GDM1 (cell line): ENCODE measurements at regions not wholly inside any gene's neighbourhood (a gene's known extent, or its start where the extent isn't known, plus 50 kb on each side); places are given as distances from the start of the nearest gene placed in this dataset.

Experiments used
- DNase-seq: peaks from one replicate; lab custom pipeline; 2025; lab: John Stamatoyannopoulos, UW

DNA sequence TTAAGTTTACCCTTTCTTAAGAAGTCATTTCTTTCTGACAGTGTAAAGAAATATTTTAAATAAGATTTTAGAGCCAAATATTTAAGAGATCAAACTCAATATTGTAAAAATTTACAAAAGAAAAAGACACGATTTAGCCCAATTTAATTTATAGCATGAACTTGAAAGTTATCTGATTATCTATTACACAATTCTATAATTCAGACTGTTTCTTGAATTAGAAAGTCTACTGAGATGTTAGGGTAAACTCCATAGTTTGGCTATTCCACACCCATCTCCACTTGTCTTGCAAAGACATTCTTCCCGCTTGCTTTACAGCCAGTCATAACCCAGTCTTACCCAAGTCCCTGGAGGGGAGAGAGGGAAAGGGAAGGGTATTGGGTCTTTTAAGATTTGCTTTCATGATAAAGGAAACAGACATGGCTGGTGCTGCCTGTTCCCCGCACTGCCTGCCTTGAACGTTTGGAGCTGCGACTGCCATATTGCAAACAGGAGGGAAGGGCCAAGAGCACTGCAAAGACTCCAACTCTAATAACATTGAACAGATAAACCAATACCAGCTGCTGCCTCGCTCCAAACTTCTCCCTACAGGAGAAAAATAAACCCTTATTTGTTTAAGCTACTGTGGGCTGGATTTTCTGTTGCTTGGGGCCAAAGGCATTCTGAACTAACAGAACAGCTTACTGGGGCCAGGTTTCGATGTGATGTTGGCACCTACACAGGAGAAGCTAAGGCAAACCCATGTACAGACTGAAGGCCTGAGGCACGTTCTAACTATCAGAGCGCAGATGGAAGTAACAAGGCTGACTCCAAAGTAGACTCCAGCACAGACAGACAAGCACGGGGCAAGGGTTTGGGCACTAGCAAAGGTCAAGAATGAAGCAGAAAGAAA, 552.3 kb upstream of the JARID2 start:
- DNase-seq: no peak

DNA sequence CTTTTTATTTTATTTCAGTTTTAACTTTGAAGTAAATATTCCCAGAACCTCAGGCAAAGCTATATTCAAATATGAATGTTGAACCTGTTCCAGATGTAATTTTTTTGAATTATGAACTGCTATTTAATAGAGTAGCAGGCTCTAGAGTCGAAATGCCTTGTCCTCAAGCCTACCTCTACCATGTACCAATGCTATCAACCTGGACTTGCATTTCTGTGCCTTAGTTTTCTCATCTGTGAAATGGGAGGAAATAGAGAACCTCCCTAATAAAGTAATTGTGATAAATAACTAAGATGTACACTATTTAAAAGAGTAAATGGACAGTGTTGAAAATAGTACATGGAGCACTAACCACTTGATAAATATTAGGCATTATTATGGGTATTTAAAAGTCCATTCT, 551.6 kb upstream of the JARID2 start:
- no peak for DNase-seq

DNA sequence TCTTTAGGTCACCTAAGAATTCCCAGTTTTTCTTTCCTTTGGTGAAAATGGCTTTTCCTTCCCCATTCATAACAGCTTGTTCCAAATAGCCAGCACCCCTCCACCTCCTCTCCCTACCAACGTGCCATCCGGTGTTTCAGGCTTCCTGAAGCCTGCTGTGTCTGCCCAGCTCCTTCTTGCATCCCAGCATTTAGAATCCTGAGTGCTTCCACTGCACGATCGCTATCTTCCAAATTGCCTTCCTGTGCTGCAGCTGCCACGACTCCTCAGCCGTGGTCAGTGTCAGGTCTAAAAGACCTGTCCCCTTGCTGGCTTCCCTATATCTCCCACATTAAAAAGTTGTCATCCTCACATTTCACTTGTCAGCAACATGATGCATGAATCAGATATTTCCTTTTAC, 550.3 kb upstream of the JARID2 start:
- DNase-seq: no peak

DNA sequence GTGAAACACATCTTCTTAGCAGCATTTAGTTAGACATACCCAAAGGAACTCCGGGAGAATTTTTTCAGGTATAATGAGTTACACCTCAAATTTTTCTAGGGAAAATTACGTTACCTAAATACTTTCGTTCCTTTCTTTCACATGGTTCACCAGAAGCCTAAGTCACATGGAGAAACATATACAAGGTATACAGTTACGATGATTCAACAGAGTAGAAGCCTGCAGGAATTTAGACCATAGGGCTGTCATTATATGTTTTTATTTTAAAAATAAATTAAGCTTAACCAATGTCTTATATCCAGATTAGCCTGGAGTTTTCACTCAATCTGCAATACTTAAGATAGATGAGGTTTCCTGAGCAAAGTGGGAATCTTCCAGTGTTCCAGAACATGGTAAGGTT, 549.5 kb upstream of the JARID2 start:
- no peak for DNase-seq

DNA sequence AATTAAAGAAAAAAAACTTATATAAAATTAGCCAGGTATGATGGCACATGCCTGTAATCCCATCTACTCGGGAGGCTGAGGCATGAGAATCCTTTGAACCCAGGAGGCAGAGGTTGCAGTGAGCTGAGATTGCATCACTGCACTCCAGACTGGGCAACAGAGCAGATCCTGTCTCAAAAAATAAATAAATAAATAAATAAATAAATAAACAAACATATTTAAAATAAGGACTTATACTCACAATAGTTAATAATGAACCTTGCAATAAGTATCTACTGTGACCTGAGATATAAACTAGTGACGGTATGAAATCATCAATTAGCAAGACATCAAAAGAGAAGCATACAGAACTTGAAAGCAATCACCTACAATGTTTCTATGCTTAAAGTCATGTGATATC, 548.4 kb upstream of the JARID2 start:
- DNase-seq: no peak

DNA sequence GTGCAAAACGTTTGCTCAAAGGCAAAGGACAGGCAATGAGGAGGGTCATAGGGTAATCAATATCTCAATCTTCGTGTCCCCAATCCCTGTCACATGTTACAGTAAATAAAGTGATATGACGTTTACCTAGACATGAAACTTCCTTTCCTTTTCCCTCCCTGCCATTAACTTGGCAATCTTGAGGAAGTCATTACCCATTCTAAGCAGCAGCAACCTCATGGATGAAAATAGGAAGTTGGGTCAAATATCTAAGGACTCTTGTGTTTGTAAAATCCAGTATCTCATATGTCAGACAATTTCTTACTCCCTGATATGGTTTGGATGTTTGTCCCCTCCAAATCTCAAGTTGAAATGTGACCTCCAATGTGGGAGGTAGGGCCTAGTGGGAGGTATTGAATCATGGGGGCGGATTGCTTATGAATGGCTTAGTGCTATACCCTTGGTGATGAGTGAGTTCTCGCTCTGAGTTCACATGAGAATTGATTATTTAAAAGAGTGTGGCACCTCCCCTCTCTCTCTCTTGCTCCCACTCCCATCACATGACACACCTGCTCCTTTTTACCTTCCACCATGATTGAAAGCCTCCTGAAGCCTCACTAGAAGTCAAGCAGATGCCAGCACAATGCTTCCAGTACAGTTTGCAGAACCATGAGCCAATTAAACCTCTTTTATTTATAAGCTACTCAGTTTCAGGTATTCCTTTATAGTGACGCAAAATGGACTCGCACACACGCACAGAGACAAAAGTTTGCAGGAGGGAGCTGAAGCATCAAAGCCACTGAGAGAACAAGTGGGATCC, 545.9 kb upstream of the JARID2 start:
- no peak for DNase-seq

DNA sequence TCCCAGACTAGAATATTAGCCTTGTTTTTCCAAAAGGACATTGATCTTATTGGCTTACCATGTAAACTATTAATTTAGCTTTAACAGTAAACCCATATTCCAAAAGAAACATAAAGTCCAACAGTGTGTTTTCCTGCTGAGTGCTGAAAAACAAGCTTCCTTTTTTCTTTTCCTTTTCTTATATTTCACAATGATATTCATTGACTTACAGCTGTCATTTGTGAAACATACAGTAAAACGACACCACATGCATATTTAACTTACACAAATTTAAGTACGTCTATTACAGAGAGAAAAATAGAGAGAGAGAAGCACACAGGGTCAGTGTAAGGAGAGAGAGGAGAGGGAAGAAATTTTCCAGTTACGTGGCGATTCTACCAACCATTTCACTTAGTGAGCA, 543.9 kb upstream of the JARID2 start:
- no peak for DNase-seq

DNA sequence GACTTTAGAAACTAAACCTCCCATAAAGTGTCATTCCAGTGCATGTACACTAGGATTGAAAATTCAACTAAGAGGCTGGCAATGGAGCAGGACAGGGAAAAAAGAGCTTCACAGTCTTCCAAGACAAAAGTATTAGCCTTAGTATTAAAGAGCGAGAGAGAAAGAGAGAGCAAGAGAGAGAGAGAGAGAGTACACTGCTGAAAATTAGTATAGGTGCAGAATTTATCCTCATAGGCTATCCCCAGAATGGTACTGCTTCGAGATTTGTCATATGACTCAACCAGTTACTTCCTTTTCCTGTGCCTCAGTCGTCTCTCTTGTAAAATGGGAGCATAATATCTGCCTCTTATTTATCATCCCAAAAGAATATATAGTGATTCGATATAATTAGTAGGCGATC, 543.2 kb upstream of the JARID2 start:
- DNase-seq: no peak

DNA sequence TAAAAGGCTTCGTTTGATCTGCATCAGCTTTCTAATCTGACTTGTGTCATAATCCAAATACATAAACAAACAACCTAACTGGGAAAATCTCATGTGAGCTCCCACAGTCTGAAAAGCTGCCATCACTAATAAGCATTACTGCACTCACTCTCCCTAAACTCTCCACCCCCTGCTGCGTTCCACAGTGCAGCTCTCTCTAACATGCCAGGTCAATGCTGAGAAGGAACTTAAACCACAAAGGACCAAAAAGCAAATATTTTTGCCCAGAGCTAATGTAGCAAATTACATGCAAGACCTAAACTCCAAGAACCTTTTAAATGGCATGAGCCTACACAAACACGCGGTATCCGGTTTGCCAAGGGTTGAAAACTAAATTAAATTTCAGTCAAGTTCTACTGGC, 542.3 kb upstream of the JARID2 start:
- no peak for DNase-seq

DNA sequence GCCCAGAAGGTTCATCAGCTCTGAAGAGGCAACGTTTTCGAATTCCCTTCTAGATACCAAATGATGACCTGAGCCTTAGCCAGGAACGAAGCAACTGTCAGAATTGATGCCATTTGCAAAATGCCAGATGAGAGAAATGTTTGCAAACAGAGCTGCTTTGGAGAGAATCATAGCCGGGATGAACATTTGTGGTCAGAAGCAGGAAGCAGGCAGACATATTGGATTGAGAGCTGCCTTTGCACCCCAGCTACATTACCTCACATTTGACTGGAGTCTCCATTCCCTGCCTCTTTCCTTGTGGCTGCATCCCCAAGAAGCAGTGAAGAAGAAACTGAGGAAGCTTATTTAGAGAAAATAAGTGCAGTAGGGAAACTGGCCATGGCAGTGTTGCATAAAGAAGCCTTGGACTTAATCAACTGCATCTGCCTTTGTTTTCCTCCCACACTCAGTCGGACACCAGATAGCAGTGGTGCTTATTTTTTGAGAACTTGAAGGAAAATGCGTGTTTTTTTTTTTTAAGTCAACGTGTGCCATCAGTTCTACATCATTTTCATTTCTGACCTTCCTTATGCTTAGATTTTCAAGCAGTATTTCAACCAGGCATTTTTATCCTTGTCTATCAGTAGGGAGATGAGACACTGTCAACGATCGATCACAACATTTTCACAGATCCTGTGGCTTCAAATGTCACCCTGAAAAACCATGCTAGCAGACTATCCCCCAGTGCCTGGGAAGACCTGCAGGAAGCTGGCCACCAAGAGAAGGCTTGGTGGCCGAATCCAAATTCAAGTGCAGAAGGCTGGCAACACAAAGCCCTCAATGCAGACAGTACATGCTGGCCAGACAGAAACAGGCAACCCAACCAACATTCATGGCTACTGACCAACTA, 541.2 kb upstream of the JARID2 start:
- no peak for DNase-seq

DNA sequence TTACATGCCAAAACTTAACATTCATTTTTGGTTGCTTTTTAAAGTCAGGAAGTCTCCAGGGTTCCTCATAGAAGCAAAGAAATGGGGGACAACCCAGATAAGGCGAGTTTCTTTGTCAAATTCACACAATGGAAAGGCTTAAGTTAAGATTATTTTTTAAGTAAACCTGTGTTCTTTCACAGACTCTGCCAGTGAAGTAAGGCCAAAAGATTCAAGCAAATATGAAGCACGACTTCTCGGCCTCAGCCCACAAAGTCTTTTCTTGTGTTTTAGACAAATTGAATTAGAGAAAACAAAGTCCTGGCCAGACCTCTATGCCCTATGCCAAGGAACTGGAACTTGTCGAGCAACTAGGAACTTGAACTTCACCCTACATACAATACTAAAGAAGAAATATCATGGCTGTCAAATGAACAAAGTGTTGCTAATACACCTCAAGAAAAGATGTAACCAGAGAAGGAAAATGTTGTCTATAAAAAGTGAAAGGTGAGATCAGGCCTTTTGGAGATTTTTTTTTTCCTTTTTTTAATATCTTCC, 540.0 kb upstream of the JARID2 start:
- DNase-seq: no peak

DNA sequence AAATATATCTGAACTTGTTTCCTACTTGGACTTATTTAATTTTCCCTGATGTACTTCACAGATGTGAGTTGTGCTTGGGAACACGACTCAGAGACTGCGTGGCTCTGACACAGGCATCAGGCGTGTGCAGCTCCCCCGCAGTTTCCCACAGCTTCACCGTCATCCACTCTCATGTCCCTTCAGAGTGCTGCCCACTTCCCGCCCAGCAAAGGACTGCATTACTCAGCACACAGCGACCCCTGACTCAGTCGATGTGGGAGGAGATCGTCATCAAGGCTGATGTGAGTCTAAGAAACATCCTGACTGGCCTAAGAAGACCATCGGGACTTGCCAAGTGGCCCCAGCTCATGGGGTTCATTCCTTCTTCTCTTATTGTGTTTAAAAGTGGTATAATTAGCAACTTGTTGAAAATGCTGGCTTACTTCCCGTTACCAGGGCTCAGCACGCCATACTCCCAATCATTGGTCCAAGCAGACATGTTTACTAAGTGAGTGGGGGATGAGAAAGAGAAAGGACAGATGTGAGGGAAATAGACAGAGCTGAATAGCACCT, 539.4 kb upstream of the JARID2 start:
- no peak for DNase-seq

DNA sequence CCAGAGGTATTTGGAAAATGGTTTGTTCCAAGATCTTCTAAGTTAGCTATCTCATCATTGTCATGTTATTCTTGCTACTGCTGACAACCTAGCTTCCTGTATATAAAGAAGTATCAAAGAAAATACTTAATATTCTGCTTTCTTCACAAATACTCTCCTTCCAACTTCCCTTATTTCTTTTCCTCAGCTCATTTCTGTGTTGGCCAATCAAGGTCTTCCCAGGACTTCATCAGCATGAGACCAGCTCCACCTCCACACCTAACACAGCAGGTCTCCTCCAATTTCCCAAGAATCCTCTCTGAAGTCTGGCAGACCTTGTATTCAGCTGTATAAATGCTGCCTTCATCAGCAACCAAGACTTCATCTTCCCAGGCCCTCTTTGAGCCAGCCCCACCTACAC, 538.6 kb upstream of the JARID2 start:
- DNase-seq: no peak

DNA sequence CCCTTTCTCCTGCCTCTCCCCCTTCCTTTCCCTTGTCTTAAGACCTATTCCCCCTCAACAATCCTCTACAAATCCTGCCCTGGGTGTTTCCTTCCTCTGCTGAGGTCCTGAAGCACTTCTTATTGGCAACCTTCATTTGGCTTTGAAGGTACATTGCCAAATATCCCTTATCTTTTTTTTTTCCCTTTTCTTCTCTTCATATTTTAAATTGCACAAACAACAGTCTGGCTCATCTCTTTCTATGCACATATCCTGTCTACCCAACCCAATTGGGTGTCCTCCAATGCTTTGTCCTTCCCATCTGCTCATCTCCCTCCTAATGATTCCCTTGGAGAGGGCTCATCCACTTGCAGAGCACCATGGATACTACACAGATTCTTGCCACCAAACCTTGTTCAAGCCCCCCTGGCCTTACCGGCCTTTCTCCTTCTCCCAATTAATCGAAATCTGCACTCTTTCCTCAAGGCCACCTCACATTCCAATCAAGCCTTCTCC, 537.9 kb upstream of the JARID2 start:
- DNase-seq: no peak

DNA sequence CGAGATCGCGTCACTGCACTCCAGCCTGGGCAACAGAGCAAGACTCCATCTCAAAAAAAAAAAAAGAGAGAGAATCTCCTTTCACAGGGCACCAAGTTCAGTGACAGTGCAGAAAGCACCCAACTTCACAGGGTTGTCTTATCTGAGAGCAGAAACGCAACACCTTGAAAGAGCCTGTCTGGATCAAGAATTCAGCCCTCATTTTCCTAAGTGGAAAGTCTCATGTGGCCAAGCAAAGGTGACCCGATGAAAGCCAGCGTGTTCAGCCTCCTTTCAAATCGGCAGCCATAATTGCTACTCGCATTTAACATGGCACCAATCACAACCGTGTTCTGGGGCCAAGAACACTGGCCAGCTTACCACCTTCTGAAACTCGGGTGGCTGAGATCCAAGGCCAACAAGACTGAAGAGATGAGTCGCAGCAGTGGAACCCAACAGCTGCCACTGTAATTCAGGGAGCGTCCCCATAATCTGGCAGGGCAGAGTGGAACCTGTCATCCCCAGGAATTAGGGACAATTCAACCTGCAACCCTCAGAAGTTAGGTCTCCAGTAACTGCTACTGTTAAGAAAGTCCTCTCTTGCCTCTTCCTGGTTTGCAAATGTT, 536.7 kb upstream of the JARID2 start:
- no peak for DNase-seq

DNA sequence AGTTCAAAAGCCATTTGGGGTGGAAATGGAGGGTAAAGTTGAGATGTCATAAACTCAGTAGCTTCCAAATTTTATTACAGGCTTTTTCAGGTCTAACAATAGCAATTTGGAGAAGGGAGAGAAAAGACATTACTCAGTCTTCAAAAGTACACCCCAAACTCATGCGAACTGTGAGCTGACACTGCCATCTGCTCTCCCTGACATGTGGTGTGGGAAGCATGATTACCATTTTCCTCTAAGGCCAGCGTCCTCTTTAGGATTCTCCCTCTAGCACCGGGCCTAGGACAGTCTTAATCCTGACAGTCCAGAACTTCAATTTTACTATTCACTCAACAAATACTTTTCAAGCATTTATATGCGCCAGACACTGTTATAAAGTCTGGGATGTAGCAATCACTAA, 536.0 kb upstream of the JARID2 start:
- no peak for DNase-seq

DNA sequence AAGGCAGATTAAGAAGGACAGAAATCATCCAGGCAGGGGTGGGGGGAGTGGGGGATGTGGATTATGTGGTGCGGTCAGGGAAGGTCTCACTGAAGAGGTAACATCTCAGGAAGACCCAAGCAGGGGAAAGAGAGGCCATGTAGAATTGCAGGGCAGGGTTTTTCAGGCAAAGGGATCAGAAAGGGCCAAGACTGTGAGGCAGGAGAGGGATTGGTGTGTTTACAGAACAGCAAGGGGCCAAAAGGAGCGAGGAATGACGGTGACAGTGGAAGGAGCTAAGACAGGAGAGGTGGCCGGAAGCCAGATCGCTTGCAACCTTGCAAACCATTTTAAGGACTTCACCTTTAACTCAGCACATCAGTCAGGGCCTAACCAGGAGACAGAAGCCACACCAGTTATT, 535.4 kb upstream of the JARID2 start:
- no peak for DNase-seq

DNA sequence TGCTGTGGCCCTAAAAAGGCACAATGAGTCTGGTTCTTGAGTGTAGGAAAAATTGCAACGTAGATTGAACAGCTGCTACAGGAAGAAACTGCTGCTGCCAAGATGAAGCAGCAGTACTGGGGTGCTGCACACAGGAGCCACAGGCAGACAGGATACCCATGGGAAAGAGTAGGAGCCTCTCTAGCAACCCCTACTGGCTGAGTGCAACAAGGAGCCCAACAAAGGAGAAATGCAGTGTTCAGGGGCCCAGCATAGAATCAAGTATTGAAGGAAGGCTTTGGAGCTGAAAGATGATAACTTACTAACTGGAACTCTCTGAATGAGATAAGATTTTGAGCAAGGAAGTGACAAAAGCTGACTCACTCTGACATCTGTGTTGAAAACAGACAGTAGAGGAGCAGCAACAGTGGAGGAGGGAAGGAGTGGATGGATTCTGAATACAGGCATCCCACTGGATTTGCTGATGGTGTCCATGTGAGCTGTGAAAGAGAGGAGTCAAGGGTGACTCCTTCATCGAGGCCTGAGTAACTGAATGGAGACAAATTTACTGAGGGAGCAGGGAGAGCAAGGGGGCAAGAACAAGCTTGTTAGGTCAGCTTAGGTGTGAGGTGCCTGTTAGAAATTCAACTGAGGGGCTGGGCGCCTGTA, 534.7 kb upstream of the JARID2 start:
- DNase-seq: peak; percentile 79

DNA sequence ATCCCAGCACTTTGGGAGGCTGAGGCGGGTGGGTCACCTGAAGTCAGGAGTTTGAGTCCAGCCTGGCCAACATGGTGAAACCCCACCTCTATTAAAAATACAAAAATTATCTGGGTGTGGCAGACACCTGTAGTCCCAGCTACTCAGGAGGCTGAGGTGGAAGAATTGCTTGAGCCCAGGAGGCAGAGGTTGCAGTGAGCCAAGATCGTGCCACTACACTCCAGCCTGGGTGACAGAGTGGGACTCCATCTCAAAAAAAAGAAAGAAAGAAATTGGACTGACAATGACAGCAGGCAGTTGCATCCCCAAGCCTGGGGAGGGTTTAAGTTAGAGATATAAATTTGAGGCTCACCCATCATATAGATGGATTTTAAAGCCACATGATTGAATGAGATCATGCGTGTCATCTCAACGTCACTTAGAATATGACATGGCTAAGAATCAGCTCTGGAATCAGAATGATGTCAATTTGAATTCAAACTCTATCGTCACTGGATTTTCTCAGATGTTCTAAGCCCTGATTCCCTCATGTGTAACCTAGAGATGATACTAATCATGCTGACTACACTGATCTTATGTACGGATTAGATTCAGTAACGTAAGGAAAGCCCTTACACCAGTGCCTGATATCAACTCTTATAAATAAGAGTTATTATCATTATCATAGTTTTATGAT, 534.0 kb upstream of the JARID2 start:
- DNase-seq: no peak
